H1 (cell line): ENCODE measurements at regions not wholly inside any gene's neighbourhood (a gene's known extent, or its start where the extent isn't known, plus 50 kb on each side); places are given as distances from the start of the nearest gene placed in this dataset.

Source experiments
- CTCF ChIA-PET: fragments of 300-600 bp; sonication (Branson Sonifier 250); formaldehyde crosslinking; loops from one replicate; lab custom pipeline; 2021; ENCODE audit not compliant: partially characterized antibody; lab: Charles Lee
- POLR2A ChIA-PET: fragments of 300-600 bp; sonication (Branson Sonifier 250); formaldehyde crosslinking; loops from one replicate; lab custom pipeline; 2021; ENCODE audit warnings: inconsistent platforms; ENCODE audit not compliant: partially characterized antibody; lab: Charles Lee
- DNase-seq, 2 experiments: peaks; one replicate each; pipeline versions ENCODE4 v3.0.0 to v3.0.0-alpha.2; 2010 to 2022; ENCODE audit warnings: low spot score in 2 of 2, low read depth in 1 of 2, mixed read lengths in 1 of 2
- FAIRE-seq: peaks from 2 replicates; lab custom pipeline; 2011; peaks lifted over from hg19 to GRCh38; lab: Jason Lieb, UNC
- H2AFZ ChIP-seq: 2 replicates; pipeline ENCODE4 v1.8.1; 2012; ENCODE audit warnings: low read length, inconsistent platforms
- H2AK5ac ChIP-seq: 2 replicates; pipeline ENCODE4 v1.6.1; 2013; ENCODE audit warnings: low read depth, low read length
- H2BK120ac ChIP-seq: replicated peaks from 2 replicates; pipeline ENCODE3; 2013; ENCODE audit warnings: low read depth, low read length, inconsistent platforms
- H2BK12ac ChIP-seq: 2 replicates; pipeline ENCODE4 v1.6.1; 2013; ENCODE audit warnings: low read depth, low read length
- H2BK15ac ChIP-seq: 2 replicates; pipeline ENCODE4 v1.6.1; 2013; ENCODE audit warnings: low read length
- H2BK20ac ChIP-seq: 2 replicates; pipeline ENCODE4 v1.6.1; 2013; ENCODE audit warnings: low read length
- H2BK5ac ChIP-seq: 2 replicates; pipeline ENCODE4 v1.6.1; 2013; ENCODE audit warnings: low read depth, low read length
- H3K14ac ChIP-seq: 2 replicates; pipeline ENCODE4 v1.6.1; 2013; ENCODE audit warnings: inconsistent platforms; ENCODE audit not compliant: insufficient read length
- H3K18ac ChIP-seq: 2 replicates; pipeline ENCODE4 v1.6.1; 2013; ENCODE audit warnings: low read length; ENCODE audit errors: extremely low read depth
- H3K23ac ChIP-seq: 2 replicates; pipeline ENCODE4 v1.6.1; 2013; ENCODE audit warnings: inconsistent platforms; ENCODE audit not compliant: insufficient read length
- H3K23me2 ChIP-seq: 2 replicates; pipeline ENCODE4 v1.6.1; 2013; ENCODE audit warnings: low read depth, low read length
- H3K27ac ChIP-seq: 2 replicates; pipeline ENCODE4 v1.6.1; 2011; ENCODE audit warnings: low read depth, low read length, inconsistent platforms
- H3K27me3 ChIP-seq, 4 experiments: replicated peaks in 1 of 4; 1 replicate in 1 of 4; 2 replicates in 3 of 4; pipeline versions ENCODE4 v1.6.1 to v1.8.1; 2011 to 2013; ENCODE audit warnings: low read length in 3 of 4, mild to moderate bottlenecking in 3 of 4, inconsistent platforms in 2 of 4, mixed read lengths in 2 of 4, moderate library complexity in 1 of 4; ENCODE audit not compliant: control insufficient read depth in 3 of 4, insufficient read depth in 3 of 4; ENCODE audit errors: extremely low read depth in 1 of 4
- H3K36me3 ChIP-seq, 4 experiments: 2 replicates each; pipeline versions ENCODE4 v1.6.1 to v1.8.1; 2011 to 2013; ENCODE audit warnings: mild to moderate bottlenecking in 4 of 4, low read length in 3 of 4, moderate library complexity in 2 of 4, control low read depth in 1 of 4, inconsistent platforms in 1 of 4; ENCODE audit not compliant: insufficient read depth in 4 of 4, control insufficient read depth in 2 of 4
- H3K4ac ChIP-seq: replicated peaks from 2 replicates; pipeline ENCODE3; 2013; ENCODE audit warnings: low read length, low read depth, mixed read lengths, inconsistent platforms; ENCODE audit not compliant: insufficient read length
- H3K4me1 ChIP-seq, 4 experiments: replicated peaks in 1 of 4; 1 replicate in 1 of 4; 2 replicates in 3 of 4; pipeline versions ENCODE4 v1.6.1 to v1.8.1; 2011 to 2013; ENCODE audit warnings: low read length in 3 of 4, inconsistent platforms in 2 of 4, mixed read lengths in 1 of 4; ENCODE audit not compliant: insufficient read depth in 4 of 4, control insufficient read depth in 3 of 4
- H3K4me2 ChIP-seq, 2 experiments: 2 replicates each; pipeline versions ENCODE4 v1.6.1 to v1.8.1; 2011 to 2013; ENCODE audit warnings: low read depth in 2 of 2, low read length in 2 of 2, control low read depth in 1 of 2, inconsistent platforms in 1 of 2, mild to moderate bottlenecking in 1 of 2; ENCODE audit not compliant: insufficient read depth in 1 of 2
- H3K4me3 ChIP-seq, 4 experiments: fragments of 200-600, 300-600 bp in 1 of 4; sonication (generic), shearing (Covaris generic), sonication (Bioruptor Twin) in 1 of 4; 2 replicates each; pipeline versions ENCODE4 v1.5.1 to v1.8.1; 2011 to 2016; ENCODE audit warnings: low read length in 4 of 4, low read depth in 3 of 4, control low read depth in 2 of 4, inconsistent platforms in 2 of 4, mild to moderate bottlenecking in 2 of 4, mixed read lengths in 1 of 4, moderate library complexity in 1 of 4; ENCODE audit not compliant: insufficient read depth in 2 of 4; ENCODE audit errors: extremely low read depth in 1 of 4
- H3K56ac ChIP-seq: replicated peaks from 2 replicates; pipeline ENCODE3; 2013; ENCODE audit warnings: low read depth, mild to moderate bottlenecking, mixed read lengths, low read length, inconsistent platforms; ENCODE audit not compliant: insufficient read length
- H3K79me1 ChIP-seq: 2 replicates; pipeline ENCODE4 v1.6.1; 2013; ENCODE audit warnings: low read depth, low read length, control low read depth
- H3K79me2 ChIP-seq, 2 experiments: 2 replicates each; pipeline versions ENCODE4 v1.6.1 to v1.8.1; 2012 to 2013; ENCODE audit warnings: low read length in 2 of 2, mild to moderate bottlenecking in 2 of 2, inconsistent platforms in 1 of 2; ENCODE audit not compliant: insufficient read depth in 2 of 2, control insufficient read depth in 1 of 2
- H3K9ac ChIP-seq, 4 experiments: replicated peaks in 1 of 4; 1 replicate in 1 of 4; 2 replicates in 3 of 4; pipeline versions ENCODE4 v1.6.1 to v1.8.1; 2011 to 2013; ENCODE audit warnings: low read depth in 3 of 4, low read length in 3 of 4, control low read depth in 2 of 4, mild to moderate bottlenecking in 2 of 4, moderate library complexity in 2 of 4, inconsistent platforms in 1 of 4; ENCODE audit errors: extremely low read depth in 1 of 4
- H3K9me3 ChIP-seq, 2 experiments: 2 replicates each; pipeline versions ENCODE4 v1.6.1 to v1.8.1; 2012 to 2013; ENCODE audit warnings: mild to moderate bottlenecking in 2 of 2, moderate library complexity in 2 of 2, control low read depth in 1 of 2, inconsistent platforms in 1 of 2, low read depth in 1 of 2, low read length in 1 of 2, mixed read lengths in 1 of 2; ENCODE audit not compliant: insufficient read depth in 2 of 2
- H4K20me1 ChIP-seq, 2 experiments: replicated peaks in 1 of 2; 2 replicates each; pipeline versions ENCODE3 to v1.8.1; 2011 to 2013; ENCODE audit warnings: inconsistent platforms in 2 of 2, low read length in 2 of 2, mild to moderate bottlenecking in 1 of 2; ENCODE audit not compliant: insufficient read depth in 2 of 2, control insufficient read depth in 1 of 2
- H4K5ac ChIP-seq: 2 replicates; pipeline ENCODE4 v1.6.1; 2013; ENCODE audit warnings: low read length, low read depth, mixed read lengths, inconsistent platforms; ENCODE audit not compliant: insufficient read length
- H4K8ac ChIP-seq: 2 replicates; pipeline ENCODE4 v1.8.0; 2013; ENCODE audit warnings: mild to moderate bottlenecking, moderate library complexity, low read length, inconsistent platforms; ENCODE audit not compliant: insufficient read depth; ENCODE audit errors: extremely low read depth
- H4K91ac ChIP-seq: replicated peaks from 2 replicates; pipeline ENCODE3; 2013; ENCODE audit warnings: low read length, mixed read lengths, inconsistent platforms; ENCODE audit not compliant: insufficient read length
- BRCA1 ChIP-seq: IDR thresholded peaks from 2 replicates; pipeline ENCODE4 v1.6.1; 2012; ENCODE audit warnings: low read depth, low read length, improper control_type of control experiment
- CREB1 ChIP-seq: IDR thresholded peaks from 2 replicates; pipeline ENCODE4 v1.6.1; 2012; ENCODE audit warnings: inconsistent platforms
- EGR1 ChIP-seq: IDR thresholded peaks from 2 replicates; pipeline ENCODE4 v1.6.1; 2011; ENCODE audit warnings: low read depth, low read length, borderline replicate concordance
- GABPA ChIP-seq: IDR thresholded peaks from 2 replicates; pipeline ENCODE4 v1.6.1; 2011; ENCODE audit warnings: mild to moderate bottlenecking, low read length, moderate library complexity, borderline replicate concordance; ENCODE audit not compliant: insufficient read depth
- KDM1A ChIP-seq: fragments of 200-600, 300-600 bp; sonication (generic); IDR thresholded peaks from 2 replicates; pipeline ENCODE4 v1.7.1; 2016; ENCODE audit warnings: mild to moderate bottlenecking, low read length, borderline replicate concordance
- NANOG ChIP-seq: IDR thresholded peaks from 2 replicates; pipeline ENCODE4 v1.6.1; 2011; ENCODE audit warnings: low read length, low read depth, mild to moderate bottlenecking, inconsistent platforms; ENCODE audit not compliant: insufficient read depth, poor library complexity, severe bottlenecking
- POLR2A ChIP-seq, 2 experiments: IDR thresholded peaks; 1 replicate in 1 of 2; 2 replicates in 1 of 2; pipeline ENCODE4 v1.6.1; 2011; ENCODE audit warnings: low read depth in 2 of 2, low read length in 2 of 2, mild to moderate bottlenecking in 2 of 2; ENCODE audit errors: control extremely low read depth in 1 of 2
- RFX5 ChIP-seq: IDR thresholded peaks from 2 replicates; pipeline ENCODE4 v1.6.1; 2011; ENCODE audit warnings: low read depth, low read length, improper control_type of control experiment, borderline replicate concordance
- SRF ChIP-seq: IDR thresholded peaks from 2 replicates; pipeline ENCODE4 v1.6.1; 2011; ENCODE audit warnings: mild to moderate bottlenecking, low read depth, low read length, moderate library complexity
- TCF12 ChIP-seq: IDR thresholded peaks from 2 replicates; pipeline ENCODE4 v1.6.1; 2011; ENCODE audit warnings: low read depth, mild to moderate bottlenecking, low read length
- WGBS, 2 experiments: shearing (Covaris generic) in 1 of 2; methylation state at CpG; one replicate each; pipeline versions ENCODE4 v1.1.6 to v1.1.7; 2013 to 2015; ENCODE audit warnings: low lambda C conversion rate in 2 of 2, mixed read lengths in 2 of 2, inconsistent platforms in 1 of 2, low coverage in 1 of 2, missing lambda C conversion rate in 1 of 2; ENCODE audit not compliant: insufficient replicate concordance in 2 of 2, insufficient coverage in 1 of 2, insufficient read length in 1 of 2; ENCODE audit errors: extremely low coverage in 1 of 2, missing lambda C conversion rate in 1 of 2; 5-methylcytosine and 5-hydroxymethylcytosine counted together
- TF ChIP-seq, protein P1 (sequence below): IDR thresholded peaks from 2 replicates; pipeline ENCODE4 v1.6.1; 2011; ENCODE audit warnings: low read length, improper control_type of control experiment

DNA sequence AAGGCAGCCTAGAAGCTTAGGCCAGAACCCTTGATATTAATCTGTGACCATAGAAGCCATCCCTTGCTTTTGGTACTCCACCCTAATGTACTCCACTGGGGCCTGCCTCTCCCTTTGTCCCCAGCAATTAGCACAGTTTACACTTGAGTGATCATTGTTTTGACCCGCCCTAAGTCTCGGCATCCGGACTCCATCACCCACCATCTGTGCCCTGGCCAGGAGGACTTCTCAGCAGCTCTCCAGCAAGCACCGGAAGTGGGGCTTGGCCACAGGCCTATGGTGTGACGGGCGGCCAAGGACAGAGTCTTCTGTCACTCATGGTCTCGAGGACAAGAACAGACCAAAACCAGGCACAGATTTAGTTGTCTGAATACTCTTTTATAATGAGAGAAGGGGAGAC, 126.5 kb upstream of the NTF3 start:
- H3K9me3 ChIP-seq = no peaks in the 10 kb centered on the region
- no peak overlapping the region for H3K9ac ChIP-seq
- H4K8ac ChIP-seq = no peak overlapping the region
- no peak overlapping the region for H3K4me2 ChIP-seq
- POLR2A ChIA-PET = interaction anchor here (0.9 kb wide), 1 partner anchor 9 kb away, joined by 4 read pairs; no protein-coding TSS in a partner anchor
- no peak overlapping the region for H2BK5ac ChIP-seq
- H3K4me1 ChIP-seq = no peaks in the 10 kb centered on the region
- no peak overlapping the region for H2BK20ac ChIP-seq
- H3K79me1 ChIP-seq = no peaks in the 10 kb centered on the region
- no peak overlapping the region for H3K23ac ChIP-seq
- CTCF ChIA-PET = interaction anchor here (0.5 to 2.0 kb wide), 3 partner anchors 9 to 104 kb away, joined by 3 to 6 read pairs (median 4); no protein-coding TSS in a partner anchor
- no peak overlapping the region for H2AK5ac ChIP-seq
- no peaks in the 10 kb centered on the region for H3K79me2 ChIP-seq
- H2AFZ ChIP-seq = no peak overlapping the region
- H2BK12ac ChIP-seq = no peak overlapping the region
- H3K4ac ChIP-seq = no peak overlapping the region
- H3K36me3 ChIP-seq = no peaks in the 10 kb centered on the region
- H3K4me3 ChIP-seq = no peak overlapping the region
- no peak for FAIRE-seq
- H3K27ac ChIP-seq = no peak overlapping the region
- H3K27me3 ChIP-seq = no peaks in the 10 kb centered on the region
- DNase-seq = no peak
- no peaks in the 10 kb centered on the region for H3K23me2 ChIP-seq
- 78% methylated on average over 7 of the region's 7 CpGs; no CpG with 5 or more reads in 1 of the 2 experiments for WGBS, 2 experiments
- no peak overlapping the region for H4K91ac ChIP-seq
- H3K56ac ChIP-seq = no peak overlapping the region
- no peak overlapping the region for H3K18ac ChIP-seq
- H2BK15ac ChIP-seq = no peak overlapping the region
- no peak overlapping the region for H3K14ac ChIP-seq
- no peak overlapping the region for H2BK120ac ChIP-seq
- no peak overlapping the region for H4K5ac ChIP-seq
- H4K20me1 ChIP-seq = no peaks in the 10 kb centered on the region
- TF ChIP-seq BRCA1 = no peak
- no peak for TF ChIP-seq EGR1
- no peak for TF ChIP-seq KDM1A
- no peak for TF ChIP-seq NANOG
- no peak for TF ChIP-seq TCF12
- TF ChIP-seq GABPA = no peak
- TF ChIP-seq, protein P1, sequence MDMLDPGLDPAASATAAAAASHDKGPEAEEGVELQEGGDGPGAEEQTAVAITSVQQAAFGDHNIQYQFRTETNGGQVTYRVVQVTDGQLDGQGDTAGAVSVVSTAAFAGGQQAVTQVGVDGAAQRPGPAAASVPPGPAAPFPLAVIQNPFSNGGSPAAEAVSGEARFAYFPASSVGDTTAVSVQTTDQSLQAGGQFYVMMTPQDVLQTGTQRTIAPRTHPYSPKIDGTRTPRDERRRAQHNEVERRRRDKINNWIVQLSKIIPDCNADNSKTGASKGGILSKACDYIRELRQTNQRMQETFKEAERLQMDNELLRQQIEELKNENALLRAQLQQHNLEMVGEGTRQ = no peak
- no peak for TF ChIP-seq SRF
- no peak for TF ChIP-seq CREB1
- no peak for TF ChIP-seq POLR2A (IDR thresholded peaks at IDR 0.05; ENCODE audit: control extremely low read depth in 1 of 2, low read depth in 2 of 2, low read length in 2 of 2)
- no peak for TF ChIP-seq RFX5
